ENCODE measurements at regions not wholly inside any gene's neighbourhood (a gene's known extent, or its start where the extent isn't known, plus 50 kb on each side); places are given as distances from the start of the nearest gene placed in this dataset.

- TF ChIP-seq CTCF (IDR thresholded peaks at IDR 0.05) (no peak), POLR2A (IDR thresholded peaks at IDR 0.05) (no peak)
Measured at GRCh38 chr9:3049636-3050035, 205.7 kb upstream of the PUM3 start.

All from testis (tissue), 2 donors.